Left renal pelvis (tissue), 4 donors: ENCODE measurements at regions not wholly inside any gene's neighbourhood (a gene's known extent, or its start where the extent isn't known, plus 50 kb on each side); places are given as distances from the start of the nearest gene placed in this dataset.
"Not testable (repeated sequence)": the region's sequence is repeated elsewhere in the genome, so short reads cannot be mapped to it uniquely, and the experiment has no call there.

Source experiments
- DNase-seq, 4 donors: peaks; one replicate each; pipeline ENCODE4 v3.0.0-alpha.2; 2013; ENCODE audit warnings: low read depth in 4 of 4, low spot score in 3 of 4

DNA sequence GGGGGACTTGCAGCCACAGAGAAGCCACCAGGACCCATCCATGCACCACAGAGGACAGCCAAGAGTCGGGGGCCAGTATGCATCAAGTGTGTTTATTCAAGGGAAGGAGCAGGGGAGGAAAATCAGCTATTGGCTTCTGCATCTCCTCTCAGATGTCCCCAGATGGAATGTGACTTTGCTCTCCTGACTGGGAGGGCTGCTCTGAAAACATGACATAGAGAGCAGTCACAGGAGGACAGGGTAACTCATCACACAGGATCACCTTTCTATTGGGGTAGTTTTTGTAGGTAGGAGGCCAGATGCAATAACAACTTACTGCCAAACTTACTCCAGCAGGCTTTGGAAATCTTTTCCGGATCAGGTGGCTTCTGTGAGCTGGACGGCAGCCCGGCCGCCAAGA lies 121.0 kb upstream of the OPCML start:
- no peak for DNase-seq

- DNase-seq, result no peak
Observed at GRCh38 chr11:133650082-133650481, 117.8 kb upstream of the OPCML start.

GRCh38 chr11:133649040-133649439 lies 116.7 kb upstream of the OPCML start:
- DNase-seq, result no peak

DNA sequence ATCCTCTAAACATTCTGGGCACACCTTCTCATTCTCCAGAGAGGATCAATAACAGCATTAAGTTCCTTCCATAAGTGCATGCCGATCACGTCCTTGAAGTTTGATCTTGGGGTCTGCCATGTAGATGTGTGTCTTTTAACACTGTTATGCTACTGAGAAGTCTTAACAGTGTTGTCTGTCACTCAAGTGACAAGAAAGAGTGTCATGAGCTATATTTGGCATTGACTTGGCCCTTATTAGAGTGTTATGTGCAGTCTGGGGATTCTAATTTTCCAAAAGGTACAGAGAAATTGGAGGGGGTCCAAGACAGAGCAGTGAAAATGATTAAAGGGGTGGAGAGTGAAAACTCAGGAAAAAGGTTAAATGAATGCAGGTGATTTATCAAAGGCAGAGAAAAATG lies 107.1 kb upstream of the OPCML start:
- no peak for DNase-seq

DNA sequence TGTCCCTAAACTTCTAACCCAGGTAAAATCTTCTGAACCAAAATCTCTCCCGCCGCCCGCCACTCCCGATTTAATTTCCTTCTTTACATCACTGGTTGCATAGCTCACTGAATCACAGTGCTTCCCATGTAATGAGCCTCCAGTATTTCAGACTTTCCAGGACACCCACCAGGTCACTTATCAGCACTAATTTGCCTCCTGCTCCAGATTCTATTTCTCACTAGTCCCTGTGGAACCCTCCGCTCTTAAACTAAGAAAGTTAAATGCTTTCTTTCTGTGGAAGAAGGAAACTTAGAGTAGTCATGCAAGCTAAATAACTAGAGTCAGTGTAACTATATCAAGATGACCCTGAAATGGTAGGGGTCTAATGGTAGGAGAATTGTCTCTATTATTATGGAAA lies 106.6 kb upstream of the OPCML start:
- DNase-seq, result no peak

DNA sequence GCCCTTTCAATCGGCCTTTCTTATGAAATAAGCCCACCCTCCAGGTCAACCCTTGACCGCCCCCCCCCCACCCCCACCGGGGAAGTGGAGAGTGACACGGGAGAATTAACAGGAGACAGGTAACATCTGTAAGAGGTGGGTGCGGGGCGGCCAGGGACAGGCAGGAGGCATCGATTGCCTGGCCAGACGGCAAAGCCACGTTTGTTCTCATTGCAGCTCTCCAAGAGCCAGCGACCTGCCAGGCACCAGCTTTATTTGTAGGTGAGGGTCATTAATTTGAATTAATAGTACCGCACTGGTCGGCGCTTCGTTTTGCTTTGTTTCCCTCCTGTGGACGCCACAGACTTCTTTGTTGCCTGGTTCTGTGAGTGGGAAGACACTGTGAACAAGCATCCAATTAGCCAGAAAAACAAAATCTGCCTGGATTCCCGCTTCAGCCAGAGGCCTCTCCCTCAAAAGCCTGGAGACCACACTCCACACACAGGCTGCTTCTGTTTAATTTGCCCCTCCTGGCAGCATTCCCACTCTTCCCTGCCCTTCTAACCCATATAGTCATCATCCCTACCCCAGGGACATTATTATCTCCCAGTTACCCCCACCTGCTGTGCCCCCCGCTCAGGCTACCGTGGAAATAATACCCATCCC lies 104.5 kb upstream of the OPCML start:
- DNase-seq, result no peak

GRCh38 chr11:133635244-133635739 lies 103.0 kb upstream of the OPCML start:
- DNase-seq, result no peak

- DNase-seq, result not testable (repeated sequence)
Observed at GRCh38 chr11:133628371-133628770, 96.1 kb upstream of the OPCML start.

DNA sequence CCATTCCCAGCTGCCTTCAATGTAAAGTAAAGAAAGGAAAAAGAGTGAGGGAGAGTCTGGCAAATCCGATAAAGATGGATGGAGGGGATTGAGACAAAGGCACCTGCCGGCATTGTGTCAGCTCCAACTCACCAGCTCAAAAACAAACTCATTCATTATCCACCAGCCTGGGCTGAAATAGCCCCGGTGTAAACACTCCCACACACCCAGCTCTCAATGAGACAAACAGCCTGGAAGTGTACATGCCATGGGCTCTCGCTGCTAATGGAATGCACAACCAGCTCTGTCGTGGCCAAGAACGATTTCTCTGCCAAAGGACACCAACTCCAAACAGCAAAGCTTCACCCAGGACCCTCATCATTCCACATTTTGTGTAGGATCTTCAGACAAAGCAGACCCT lies 89.3 kb upstream of the OPCML start:
- no peak for DNase-seq

- no peak for DNase-seq
Observed at GRCh38 chr11:133619973-133620372, 87.7 kb upstream of the OPCML start.

DNA sequence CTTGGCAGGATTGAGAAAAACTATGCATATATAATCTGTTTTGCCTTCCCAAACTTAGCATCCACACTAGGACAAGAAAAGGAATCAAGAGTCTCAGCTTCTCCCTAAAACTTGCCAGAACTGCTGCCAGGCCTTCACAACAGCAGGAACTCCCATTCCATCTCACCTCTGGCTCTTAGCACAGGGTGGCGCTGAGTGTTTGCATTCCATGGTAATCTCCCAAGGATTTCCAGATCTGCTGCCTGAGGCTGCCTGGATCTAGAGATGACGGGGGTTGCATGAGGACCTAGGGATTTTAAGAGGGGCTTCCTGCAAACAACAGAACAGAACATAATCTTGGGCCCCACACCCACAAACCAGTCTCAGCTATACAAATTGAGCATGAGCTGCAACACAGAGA lies 87.1 kb upstream of the OPCML start:
- no peak for DNase-seq

DNA sequence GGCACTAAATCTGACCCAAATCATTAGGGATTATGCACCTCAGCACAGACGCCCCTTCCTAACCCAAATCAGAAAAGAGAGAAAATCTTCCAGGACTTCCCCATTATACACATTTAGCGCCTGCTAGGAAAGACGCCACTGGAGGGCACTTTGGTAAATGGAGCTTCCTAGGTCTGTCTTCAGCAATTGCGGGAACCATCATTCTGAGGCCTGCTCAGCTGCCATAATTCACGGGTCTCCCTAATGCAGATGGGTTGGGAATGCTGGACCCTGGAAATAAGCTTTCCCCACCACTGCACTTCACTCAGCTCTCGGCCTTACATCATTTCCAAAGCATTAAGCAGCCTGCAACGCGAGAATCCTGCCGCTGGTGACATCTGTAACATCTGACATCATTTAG lies 86.2 kb upstream of the OPCML start:
- no peak for DNase-seq

DNA sequence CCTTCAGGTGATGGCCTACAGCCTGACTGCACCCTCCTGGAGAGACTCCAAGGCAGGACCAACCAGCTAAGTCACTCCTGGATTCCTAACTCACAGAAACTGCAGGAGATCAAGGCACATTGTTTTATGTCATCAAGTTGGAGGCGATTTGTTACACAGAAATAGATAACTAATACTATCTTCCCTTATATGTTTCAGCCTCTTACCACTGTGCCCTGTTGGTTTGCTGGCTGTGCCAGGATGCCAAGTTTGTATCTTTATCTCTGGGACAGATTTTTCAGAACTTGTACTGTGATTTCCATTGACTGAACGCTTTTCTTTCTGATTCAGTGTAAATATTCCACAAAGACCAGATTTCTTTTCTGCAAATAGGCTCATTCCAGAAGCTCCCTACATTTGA lies 76.2 kb upstream of the OPCML start:
- DNase-seq, result no peak

DNA sequence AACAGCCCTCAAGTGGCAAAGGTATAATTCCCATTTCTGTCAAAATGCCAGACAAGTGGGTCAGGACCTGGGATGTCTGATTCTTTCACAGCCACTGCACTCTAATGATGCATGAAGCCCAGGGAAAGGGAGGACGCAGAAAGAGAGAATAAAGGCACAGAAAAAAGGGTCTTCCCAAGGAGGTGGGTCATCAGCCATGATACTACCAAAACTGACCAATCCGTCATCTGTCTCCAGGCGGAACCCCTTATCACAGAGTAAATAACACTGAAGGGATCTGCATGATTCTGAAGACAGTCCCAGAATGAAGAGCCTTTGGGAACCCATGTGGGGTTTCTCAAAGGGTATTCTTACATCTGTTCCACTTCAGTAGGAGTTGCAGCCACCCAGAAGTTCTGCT lies 73.8 kb upstream of the OPCML start:
- DNase-seq, result no peak

DNA sequence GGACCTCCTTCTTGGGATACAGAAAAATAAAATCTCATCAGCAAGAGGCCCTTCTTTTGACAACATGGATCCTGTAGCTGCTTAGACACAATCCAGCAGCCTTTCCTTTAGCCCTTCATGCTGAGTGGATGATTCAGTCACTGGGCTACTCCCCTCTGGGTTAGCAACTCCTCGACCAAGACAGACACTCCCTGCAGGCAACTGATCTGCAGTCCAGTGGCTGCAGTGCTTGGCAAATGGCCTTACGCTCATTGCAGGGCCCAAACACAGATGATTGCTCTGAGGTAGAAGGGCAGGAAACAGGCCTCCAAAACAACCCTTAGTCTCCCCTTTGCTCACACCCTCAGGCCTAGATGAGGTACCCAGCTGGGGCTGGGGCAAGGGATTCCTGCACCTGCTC lies 73.2 kb upstream of the OPCML start:
- no peak for DNase-seq

- DNase-seq, result no peak
Observed at GRCh38 chr11:133601641-133602040, 69.3 kb upstream of the OPCML start.

- DNase-seq, result peak in 1 of 4 donors; percentile 31
Observed at GRCh38 chr11:133600786-133601185, 68.5 kb upstream of the OPCML start.

DNA sequence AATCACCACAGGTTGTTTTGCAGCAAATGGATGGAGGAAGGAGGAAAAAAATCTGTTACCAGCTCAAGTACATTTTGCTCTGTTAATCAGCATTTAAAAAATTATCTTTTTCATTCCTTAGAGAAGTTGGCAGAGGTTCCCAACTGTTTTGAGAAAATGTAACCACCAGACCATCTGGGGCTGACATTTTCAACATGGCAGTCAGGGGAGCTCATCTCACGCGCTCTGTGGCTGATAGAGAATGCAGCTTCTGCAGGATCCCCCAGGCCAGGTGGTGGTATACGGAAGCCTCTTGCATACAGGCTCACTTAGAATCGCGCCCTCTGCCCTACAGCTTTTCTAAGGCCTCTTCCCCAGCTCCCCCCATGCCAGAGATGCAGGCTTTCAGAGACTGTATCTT lies 68.0 kb upstream of the OPCML start:
- DNase-seq, result no peak

DNA sequence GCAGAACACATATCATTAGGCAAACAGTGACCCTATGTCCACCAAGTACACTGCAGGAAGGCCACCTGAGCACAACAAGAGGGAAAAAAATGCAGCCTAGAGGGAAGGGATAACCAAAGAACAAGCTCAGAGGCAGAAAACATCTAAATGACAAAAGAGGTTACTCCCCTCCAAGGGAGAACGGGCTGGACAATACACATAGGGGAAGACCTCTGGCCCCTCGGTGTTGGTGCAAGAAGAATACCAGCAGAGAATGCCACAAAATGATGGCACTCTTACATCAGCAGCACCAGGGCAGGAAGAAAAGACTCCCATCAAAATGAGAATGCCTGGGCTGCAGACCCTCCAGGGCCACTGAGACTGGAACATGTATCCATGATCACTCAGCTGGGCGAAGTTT lies 66.6 kb upstream of the OPCML start:
- DNase-seq, result no peak

GRCh38 chr11:133597236-133597635 lies 64.9 kb upstream of the OPCML start:
- DNase-seq, result no peak

DNA sequence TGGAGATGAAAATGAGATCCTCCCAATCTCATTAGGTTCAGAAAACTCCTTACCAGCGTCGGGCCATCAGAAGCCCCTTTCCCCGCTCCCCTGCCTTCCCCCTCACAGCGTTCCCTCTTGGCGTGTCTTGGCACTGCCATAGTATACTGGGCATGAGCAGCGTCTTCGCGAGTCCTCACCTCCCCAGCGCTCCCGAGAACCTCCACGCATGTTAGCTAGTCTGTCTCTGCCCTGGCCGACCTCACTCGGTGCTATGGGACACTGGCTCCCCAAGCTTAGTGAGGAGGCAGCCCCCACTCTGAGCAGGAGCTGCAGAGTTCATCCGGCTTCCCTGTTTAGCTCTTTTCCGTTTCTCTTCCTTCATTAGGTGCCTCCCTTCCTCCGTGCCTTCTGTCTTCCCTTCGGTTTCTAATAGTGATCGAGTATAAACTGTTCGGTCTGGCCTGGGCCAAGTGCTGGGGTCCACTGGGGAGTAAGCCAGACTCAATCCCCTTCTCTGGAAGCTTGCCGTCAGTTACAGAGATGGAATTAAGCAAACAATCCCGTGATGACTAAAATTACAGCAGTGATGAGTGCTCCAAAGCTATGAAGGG lies 63.8 kb upstream of the OPCML start:
- no peak for DNase-seq

GRCh38 chr11:133593036-133593435 lies 60.7 kb upstream of the OPCML start:
- no peak for DNase-seq
